NCI-H2196 (cell line): ENCODE measurements at regions not wholly inside any gene's neighbourhood (a gene's known extent, or its start where the extent isn't known, plus 50 kb on each side); places are given as distances from the start of the nearest gene placed in this dataset.
"Not testable (repeated sequence)": the region's sequence is repeated elsewhere in the genome, so short reads cannot be mapped to it uniquely, and the experiment has no call there.

ENCODE experiments used
- DNase-seq: peaks from one replicate; lab custom pipeline; 2025; ENCODE audit not compliant: unreplicated experiment; lab: John Stamatoyannopoulos, UW

- no peak for DNase-seq
These were observed 99.0 kb downstream of the AREG start for GRCh38 chr4:74543983-74544382.

GRCh38 chr4:74544655-74545361 lies 99.9 kb downstream of the AREG start:
- no peak for DNase-seq

GRCh38 chr4:74545448-74545847 lies 100.5 kb downstream of the AREG start:
- DNase-seq: no peak

GRCh38 chr4:74546057-74546456 lies 101.1 kb downstream of the AREG start:
- no peak for DNase-seq

GRCh38 chr4:74547042-74547441 lies 102.1 kb downstream of the AREG start:
- DNase-seq: no peak

- no peak for DNase-seq
These were observed 103.6 kb downstream of the AREG start for GRCh38 chr4:74548561-74548960.

GRCh38 chr4:74549936-74550335 lies 105.0 kb downstream of the AREG start:
- DNase-seq: no peak

- no peak for DNase-seq
These were observed 110.3 kb downstream of the AREG start for GRCh38 chr4:74555231-74555630.

- no peak for DNase-seq
These were observed 110.9 kb downstream of the AREG start for GRCh38 chr4:74555843-74556242.

GRCh38 chr4:74559853-74560252 lies 114.9 kb downstream of the AREG start:
- DNase-seq: no peak

- DNase-seq: no peak
These were observed 123.0 kb downstream of the AREG start for GRCh38 chr4:74567981-74568380.

- no peak for DNase-seq
These were observed 125.2 kb downstream of the AREG start for GRCh38 chr4:74570095-74570494.

- no peak for DNase-seq
These were observed 133.4 kb downstream of the AREG start for GRCh38 chr4:74578329-74578728.

GRCh38 chr4:74578865-74579264 lies 133.9 kb downstream of the AREG start:
- DNase-seq: not testable (repeated sequence)

GRCh38 chr4:74583089-74583700 lies 138.3 kb downstream of the AREG start:
- no peak for DNase-seq

GRCh38 chr4:74583757-74584156 lies 138.8 kb downstream of the AREG start:
- DNase-seq: no peak

GRCh38 chr4:74588350-74588749 lies 143.4 kb downstream of the AREG start:
- DNase-seq: no peak

GRCh38 chr4:74590476-74590875 lies 145.5 kb downstream of the AREG start:
- DNase-seq: no peak

- DNase-seq: no peak
These were observed 153.8 kb downstream of the AREG start for GRCh38 chr4:74598611-74599325.

- no peak for DNase-seq
These were observed 158.2 kb downstream of the AREG start for GRCh38 chr4:74603186-74603585.

- no peak for DNase-seq
These were observed 163.4 kb downstream of the AREG start for GRCh38 chr4:74608151-74608949.
